ENCODE measurements at regions not wholly inside any gene's neighbourhood (a gene's known extent, or its start where the extent isn't known, plus 50 kb on each side); places are given as distances from the start of the nearest gene placed in this dataset.

- TF ChIP-seq POLR2A (IDR thresholded peaks at IDR 0.05; ENCODE audit: low read depth, low read length) (no peak), POLR2AphosphoS5 (IDR thresholded peaks at IDR 0.05; ENCODE audit: low read depth, low read length) (no peak), TAF1 (IDR thresholded peaks at IDR 0.05; ENCODE audit: borderline replicate concordance, low read depth, low read length) (no peak)
Observed at GRCh38 chr6:119454714-119455113, 105.2 kb upstream of the MAN1A1 start.
